AG08395 (cell line): ENCODE measurements at regions not wholly inside any gene's neighbourhood (a gene's known extent, or its start where the extent isn't known, plus 50 kb on each side); places are given as distances from the start of the nearest gene placed in this dataset.
"Not testable (repeated sequence)": the region's sequence is repeated elsewhere in the genome, so short reads cannot be mapped to it uniquely, and the experiment has no call there.

Experiments used
- DNase-seq: peaks from one replicate; pipeline ENCODE4 v3.0.0; 2012; ENCODE audit warnings: mixed read lengths, low spot score

DNA sequence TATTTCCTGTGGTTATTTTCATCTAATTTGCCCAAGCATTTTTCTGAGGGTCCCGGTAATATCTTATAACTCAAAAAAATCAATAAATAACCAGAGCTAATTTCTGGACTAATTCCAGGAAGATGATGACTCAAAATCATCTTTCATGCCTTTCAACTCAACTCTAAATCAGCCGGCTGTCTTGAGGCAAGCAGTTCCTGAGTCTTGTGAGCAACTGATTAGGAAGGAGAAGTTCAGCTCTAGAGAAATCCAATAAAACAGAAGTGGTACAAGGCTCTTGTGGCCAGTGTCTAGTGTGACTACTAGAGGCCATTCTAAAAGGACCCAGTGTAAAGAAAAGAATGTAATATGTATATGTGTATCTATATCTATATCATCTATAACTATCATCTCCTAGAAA is 890.4 kb downstream of the TRIB2 start:
- no peak for DNase-seq

DNA sequence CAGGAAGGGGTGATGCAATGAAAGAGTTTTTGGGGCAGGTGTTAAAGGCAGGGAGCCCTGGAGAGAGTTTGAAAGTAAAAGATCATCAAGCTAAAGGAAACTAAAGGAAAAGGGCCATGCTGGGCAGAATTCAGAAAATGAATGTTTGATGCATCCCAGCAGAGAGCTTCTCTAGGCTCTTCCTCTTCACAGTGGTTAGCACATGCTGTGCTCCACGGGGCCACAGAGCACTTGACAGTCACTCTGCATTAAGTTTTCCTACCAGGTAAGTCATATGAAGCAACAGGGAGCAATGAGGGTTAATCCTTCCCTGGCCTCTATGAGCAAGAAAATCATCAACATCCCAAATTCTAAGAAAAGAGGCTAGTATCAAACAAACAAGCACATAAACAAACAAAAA is 895.2 kb downstream of the TRIB2 start:
- DNase-seq = no peak

GRCh38 chr2:13616059-13616458 is 899.3 kb downstream of the TRIB2 start:
- DNase-seq = no peak

GRCh38 chr2:13616616-13617015 is 899.9 kb downstream of the TRIB2 start:
- DNase-seq = no peak

DNA sequence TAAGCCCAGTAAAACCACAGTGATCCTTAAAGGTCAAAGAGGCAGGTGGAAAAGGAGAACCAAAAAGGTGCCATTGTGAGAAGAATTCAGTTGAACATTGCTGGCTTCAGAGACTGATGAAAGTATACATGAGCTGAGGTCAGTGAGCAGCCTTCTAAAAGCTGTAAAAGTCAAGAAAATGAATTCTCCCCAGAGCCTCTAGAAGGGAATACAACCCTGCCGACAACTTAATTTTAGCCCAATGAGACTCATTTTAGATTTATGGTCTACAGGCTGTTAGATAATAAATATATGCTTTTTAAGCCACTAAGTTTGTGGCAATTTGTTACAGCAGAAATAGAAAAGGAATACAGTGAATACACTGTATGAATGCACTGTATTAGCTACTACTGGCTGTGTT is 911.4 kb downstream of the TRIB2 start:
- no peak for DNase-seq

GRCh38 chr2:13638181-13638580 is 921.4 kb downstream of the TRIB2 start:
- peak; percentile 7 for DNase-seq

DNA sequence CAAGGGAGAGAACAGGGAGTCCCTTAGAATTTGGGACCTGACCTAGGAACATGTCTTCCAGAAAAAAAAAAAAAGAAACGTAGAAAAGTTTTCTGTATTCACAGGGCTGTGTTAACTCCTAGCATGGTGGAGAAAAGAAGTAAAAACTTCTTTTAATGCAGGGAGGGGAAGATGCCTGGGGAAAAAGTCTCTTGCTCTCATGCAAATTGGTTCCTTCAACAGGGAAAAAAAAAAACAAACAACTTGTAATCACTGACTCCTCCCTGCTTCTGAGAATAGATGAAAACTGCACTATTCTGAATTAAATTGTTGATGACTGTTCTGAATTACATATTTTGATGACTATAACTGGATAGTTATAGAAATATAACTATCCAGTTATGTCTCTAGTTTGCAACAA is 933.2 kb downstream of the TRIB2 start:
- no peak for DNase-seq

DNA sequence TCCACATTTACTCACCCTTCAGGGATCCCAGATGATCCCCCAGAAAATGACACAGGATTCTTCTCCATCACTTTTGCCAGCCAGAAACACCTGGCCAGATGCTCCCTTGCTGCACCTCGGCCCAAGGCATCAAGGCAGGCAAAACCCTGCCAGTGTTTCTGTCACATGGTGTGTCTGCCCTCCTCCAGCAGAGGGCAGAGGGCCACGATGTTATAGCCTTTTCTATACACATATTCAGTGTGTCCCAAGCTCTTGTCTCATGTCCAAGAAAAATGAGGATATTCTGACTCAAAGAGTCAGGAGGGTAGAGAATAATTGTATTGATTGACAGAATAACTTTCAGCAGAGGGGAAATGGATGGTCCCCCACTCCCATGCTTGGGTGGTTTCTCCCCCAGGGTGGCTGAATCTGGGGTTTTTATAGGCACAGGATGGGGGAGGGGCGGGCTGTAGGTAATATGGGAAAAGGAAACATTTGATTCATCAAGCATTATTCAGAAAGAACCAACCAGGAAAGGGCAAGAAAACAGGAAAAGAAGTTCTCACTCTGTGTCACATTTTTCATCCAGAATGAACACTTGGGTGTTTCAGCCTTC is 933.9 kb downstream of the TRIB2 start:
- DNase-seq = no peak

GRCh38 chr2:13651684-13652131 is 935.0 kb downstream of the TRIB2 start:
- no peak for DNase-seq

DNA sequence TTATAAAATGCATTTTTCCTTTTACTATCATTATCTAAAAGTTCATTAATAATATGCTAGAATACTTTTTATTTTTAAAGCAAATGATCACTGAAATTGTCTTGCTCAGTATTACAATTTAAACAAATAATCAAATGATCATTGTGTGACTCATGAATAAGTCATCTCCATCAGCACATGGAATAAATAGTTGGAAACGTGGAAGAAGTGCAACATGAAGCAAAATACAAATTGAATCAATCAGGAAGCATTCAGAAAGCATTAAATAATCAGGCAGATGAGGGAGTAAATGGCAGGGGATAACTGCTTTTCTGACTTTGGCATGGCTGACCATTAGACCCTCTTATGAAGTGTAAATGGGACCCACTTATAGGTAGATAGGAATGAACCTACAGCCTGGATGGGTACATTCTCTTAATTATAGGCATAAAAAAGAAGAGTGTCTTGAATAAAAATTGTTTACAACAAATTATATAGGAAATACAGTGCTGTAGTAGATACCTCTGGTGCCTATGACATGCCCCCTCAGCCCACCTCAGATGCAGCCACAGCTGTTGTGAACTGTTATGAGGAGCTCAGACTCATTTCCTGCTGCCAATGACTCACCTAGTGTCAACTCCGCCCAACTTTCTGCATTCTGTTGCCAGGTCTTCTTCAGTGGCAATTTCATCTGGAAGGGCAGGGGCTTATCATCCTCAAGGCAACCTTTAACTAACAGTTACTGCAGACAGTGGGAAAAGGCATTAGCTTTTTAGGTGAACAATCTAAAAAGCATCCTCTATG is 936.0 kb downstream of the TRIB2 start:
- peak; percentile 63 for DNase-seq

DNA sequence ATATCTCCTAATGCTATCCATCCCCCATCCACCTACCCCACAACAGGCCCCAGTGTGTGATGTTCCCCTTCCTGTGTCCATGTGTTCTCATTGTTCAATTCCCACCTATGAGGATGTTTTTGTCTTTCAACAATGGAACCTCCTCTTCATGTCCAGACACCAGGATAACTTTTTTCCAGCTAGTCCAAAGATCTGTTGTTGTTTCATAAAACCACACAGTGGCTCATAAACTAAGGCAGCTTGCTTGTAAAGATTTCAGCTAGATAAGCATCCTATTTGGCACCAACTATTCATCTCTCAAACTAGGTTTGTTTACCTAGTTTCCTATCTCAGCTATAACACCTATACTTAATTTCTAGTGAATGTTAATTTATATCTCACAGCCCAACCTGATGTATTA is 937.7 kb downstream of the TRIB2 start:
- no peak for DNase-seq

DNA sequence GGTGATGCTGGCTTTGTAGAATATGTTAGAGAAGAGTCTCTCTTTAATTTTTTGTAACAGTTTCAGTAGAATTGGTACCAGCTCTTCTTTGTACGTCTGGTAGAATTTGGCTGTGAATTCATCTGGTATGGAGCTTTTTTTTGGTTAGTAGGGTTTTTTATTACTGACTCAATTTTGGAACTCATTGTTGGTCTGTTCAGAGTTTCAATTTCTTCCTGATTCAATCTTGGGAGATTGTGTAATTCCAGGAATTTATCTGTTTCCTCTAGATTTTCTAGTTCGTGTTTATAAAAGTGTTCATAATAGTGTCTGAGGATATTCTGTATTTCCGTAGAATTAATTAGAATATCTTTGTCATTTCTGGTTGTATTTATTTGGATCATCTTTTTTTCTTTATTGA is 943.5 kb downstream of the TRIB2 start:
- DNase-seq = no peak

- DNase-seq = no peak
Measured at GRCh38 chr2:13662055-13662454, 945.3 kb downstream of the TRIB2 start.

DNA sequence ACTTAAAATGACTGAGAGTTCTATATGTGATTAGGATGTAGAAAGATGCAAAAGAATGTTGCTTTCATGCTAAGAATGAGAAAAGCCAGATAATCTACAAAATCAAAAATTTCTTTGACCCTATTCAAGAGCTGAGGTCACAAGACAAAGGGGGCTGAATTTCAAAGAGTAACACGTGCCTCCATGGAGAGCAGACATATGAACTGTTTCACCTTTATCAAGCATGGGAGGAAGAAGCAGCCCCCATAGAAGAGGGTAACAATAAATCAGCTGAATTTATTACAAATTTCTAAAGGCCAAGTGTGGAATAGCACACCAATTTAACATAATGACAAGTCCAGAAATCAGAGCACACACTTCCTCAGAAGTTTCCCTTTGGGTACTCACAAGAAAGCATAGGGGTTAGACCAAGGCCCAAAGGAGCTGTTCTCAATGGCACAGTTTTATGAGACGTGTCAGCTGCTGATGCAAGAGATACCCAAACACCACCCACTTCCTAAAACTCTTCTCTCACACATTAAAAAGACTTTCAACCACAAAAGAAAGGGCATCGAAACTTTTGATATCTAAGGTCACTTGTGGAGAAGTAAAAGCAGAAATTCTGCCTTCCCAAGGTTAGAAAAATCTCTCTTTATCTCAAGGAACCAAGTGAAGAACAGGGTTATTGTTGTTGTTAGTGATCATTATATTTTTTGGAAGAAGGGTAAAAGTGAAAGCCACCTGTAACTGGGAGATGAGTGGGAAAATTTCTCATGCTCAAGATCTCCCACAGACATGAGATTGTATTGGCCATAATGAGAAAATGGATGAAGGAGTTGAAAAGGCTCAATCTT is 950.1 kb downstream of the TRIB2 start:
- DNase-seq = no peak

GRCh38 chr2:13667415-13667757 is 950.6 kb downstream of the TRIB2 start:
- no peak for DNase-seq

DNA sequence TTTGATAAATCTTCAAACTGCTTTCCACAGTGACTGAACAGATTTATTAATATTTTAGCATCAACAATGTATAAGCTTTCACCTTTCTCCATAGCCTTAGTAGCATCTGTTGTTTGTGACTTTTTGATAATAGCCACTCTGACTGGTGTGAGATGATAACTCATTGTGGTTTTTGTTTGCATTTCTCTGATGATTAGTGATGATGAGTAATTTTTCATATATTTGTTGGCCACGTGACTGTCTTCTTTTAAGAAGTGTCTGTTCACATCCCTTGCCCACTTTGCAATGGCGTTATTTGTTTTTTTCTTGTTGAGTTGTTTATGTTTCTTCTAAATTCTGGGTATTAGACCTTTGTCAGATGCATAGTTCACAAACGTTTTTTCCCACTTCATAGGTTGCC is 952.9 kb downstream of the TRIB2 start:
- no peak for DNase-seq

- not testable (repeated sequence) for DNase-seq
Measured at GRCh38 chr2:13673821-13674220, 957.1 kb downstream of the TRIB2 start.

- DNase-seq = peak; percentile 61
Measured at GRCh38 chr2:13676269-13676668, 956.2 kb upstream of the LRATD1 start.

DNA sequence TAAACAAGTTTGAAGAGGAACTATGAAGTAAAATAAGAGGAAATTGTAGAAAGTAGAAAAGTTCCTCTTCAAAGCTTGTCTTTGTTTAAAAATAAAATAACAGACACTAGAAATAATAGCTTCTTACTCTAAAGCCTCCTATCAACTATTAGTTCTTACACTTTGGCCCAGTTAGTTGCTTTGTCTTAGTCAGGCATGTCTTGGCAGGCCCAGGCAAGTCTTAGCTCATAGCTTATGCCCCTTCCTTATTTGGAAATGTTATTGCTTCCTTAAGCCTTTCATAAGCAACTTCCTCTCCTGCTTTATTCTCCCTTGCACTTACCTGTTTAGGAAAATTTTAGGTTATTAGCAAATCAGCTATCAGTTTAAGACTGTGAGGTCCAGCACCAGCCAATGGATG is 950.6 kb upstream of the LRATD1 start:
- DNase-seq = no peak

GRCh38 chr2:13682540-13683272 is 949.8 kb upstream of the LRATD1 start:
- DNase-seq = no peak

DNA sequence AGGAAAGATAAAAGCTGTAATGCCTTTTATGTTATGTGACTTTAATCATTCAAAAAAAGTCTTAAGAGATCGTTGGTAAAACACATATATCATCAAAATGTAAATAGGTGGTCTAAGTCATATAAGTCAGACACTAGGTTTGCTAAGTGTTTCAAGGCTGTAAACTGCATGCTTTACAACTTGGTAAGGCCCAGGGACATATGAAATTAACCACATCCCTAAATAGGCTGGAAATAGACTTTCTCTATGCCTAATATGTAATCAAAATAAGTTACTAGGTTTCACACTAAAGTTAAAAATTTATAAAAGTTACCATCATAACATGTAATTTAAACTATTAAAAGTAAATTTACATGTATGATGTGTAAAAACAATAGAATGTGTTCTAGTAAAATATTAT is 946.3 kb upstream of the LRATD1 start:
- DNase-seq = no peak

DNA sequence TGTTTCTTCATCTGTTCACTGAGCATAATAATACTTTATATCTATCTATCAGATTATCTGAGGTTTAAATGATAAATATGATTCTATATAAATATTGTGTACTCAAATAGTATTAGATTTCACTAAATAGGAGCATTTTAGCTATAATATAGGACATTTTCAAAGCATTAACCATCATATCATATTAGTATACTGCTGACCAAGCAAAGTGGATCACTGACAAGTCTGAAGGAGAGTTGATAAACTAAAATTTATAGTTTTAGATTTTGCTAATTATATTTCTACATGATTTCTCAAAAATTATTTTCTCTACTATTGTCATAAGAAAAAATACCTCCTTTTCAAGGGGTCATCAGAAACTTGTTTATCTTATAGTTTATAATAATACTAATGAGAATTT is 937.8 kb upstream of the LRATD1 start:
- DNase-seq = no peak
